Astrocyte (in vitro differentiated cells and primary cell): ENCODE measurements at regions not wholly inside any gene's neighbourhood (a gene's known extent, or its start where the extent isn't known, plus 50 kb on each side); places are given as distances from the start of the nearest gene placed in this dataset.

ENCODE experiments used
- DNase-seq: peaks from one replicate; pipeline ENCODE4 v3.0.0-alpha.2; 2010; ENCODE audit warnings: low read depth
- FAIRE-seq: peaks from 2 replicates; lab custom pipeline; 2011; peaks lifted over from hg19 to GRCh38; lab: Jason Lieb, UNC
- H2AFZ ChIP-seq: 2 replicates; pipeline ENCODE4 v1.6.0; 2012; ENCODE audit warnings: low read depth, low read length, inconsistent platforms
- H3K27ac ChIP-seq: 2 replicates; pipeline ENCODE4 v1.5.1; 2011; ENCODE audit warnings: low read depth, low read length, inconsistent platforms
- H3K27me3 ChIP-seq: 2 replicates; pipeline ENCODE4 v1.6.0; 2011; ENCODE audit warnings: low read length, inconsistent platforms; ENCODE audit not compliant: insufficient read depth
- H3K36me3 ChIP-seq: 2 replicates; pipeline ENCODE4 v1.5.1; 2011; ENCODE audit warnings: low read length, inconsistent platforms; ENCODE audit not compliant: insufficient read depth
- H3K4me1 ChIP-seq: 2 replicates; pipeline ENCODE4 v1.5.1; 2011; ENCODE audit warnings: low read length, inconsistent platforms; ENCODE audit not compliant: insufficient read depth
- H3K4me2 ChIP-seq: 2 replicates; pipeline ENCODE4 v1.6.0; 2012; ENCODE audit warnings: low read length, inconsistent platforms
- H3K4me3 ChIP-seq: 2 replicates; pipeline ENCODE4 v1.5.1; 2011; ENCODE audit warnings: low read depth, mild to moderate bottlenecking, low read length, inconsistent platforms; ENCODE audit not compliant: insufficient read depth
- H3K79me2 ChIP-seq: 2 replicates; pipeline ENCODE4 v1.6.0; 2012; ENCODE audit warnings: mild to moderate bottlenecking, low read length, inconsistent platforms; ENCODE audit not compliant: insufficient read depth
- H3K9ac ChIP-seq: 2 replicates; pipeline ENCODE4 v1.6.0; 2012; ENCODE audit warnings: mild to moderate bottlenecking, low read length, inconsistent platforms
- H3K9me3 ChIP-seq: 2 replicates; pipeline ENCODE4 v1.5.1; 2012; ENCODE audit warnings: low read depth, mild to moderate bottlenecking, low read length, inconsistent platforms; ENCODE audit not compliant: insufficient read depth
- H4K20me1 ChIP-seq: 2 replicates; pipeline ENCODE4 v1.6.0; 2012; ENCODE audit warnings: low read length, inconsistent platforms; ENCODE audit not compliant: insufficient read depth
- H3K27ac Mint-ChIP-seq: one replicate; pipeline ENCODE4 v1.8.0; 2021; ENCODE audit warnings: mild to moderate bottlenecking, mixed read lengths; ENCODE audit not compliant: unreplicated experiment
- H3K27me3 Mint-ChIP-seq: one replicate; pipeline ENCODE4 v1.8.0; 2021; ENCODE audit warnings: low read depth, mixed read lengths; ENCODE audit not compliant: unreplicated experiment
- H3K36me3 Mint-ChIP-seq: one replicate; pipeline ENCODE4 v1.8.0; 2021; ENCODE audit warnings: low read depth, mixed read lengths; ENCODE audit not compliant: unreplicated experiment
- H3K4me1 Mint-ChIP-seq: one replicate; pipeline ENCODE4 v1.8.0; 2021; ENCODE audit warnings: low read depth, mixed read lengths; ENCODE audit not compliant: unreplicated experiment
- H3K4me3 Mint-ChIP-seq: one replicate; pipeline ENCODE4 v1.8.0; 2021; ENCODE audit warnings: mild to moderate bottlenecking, moderate library complexity, mixed read lengths; ENCODE audit not compliant: unreplicated experiment
- H3K9me3 Mint-ChIP-seq: one replicate; pipeline ENCODE4 v1.8.0; 2021; ENCODE audit warnings: mild to moderate bottlenecking, mixed read lengths; ENCODE audit not compliant: unreplicated experiment
- CTCF ChIP-seq: IDR thresholded peaks from 2 replicates; pipeline ENCODE4 v1.5.1; 2011; ENCODE audit warnings: low read depth, mild to moderate bottlenecking, inconsistent platforms, low read length, moderate library complexity; ENCODE audit not compliant: insufficient read depth
- EZH2 ChIP-seq: IDR thresholded peaks from 2 replicates; pipeline ENCODE4 v1.6.1; 2012; ENCODE audit warnings: mild to moderate bottlenecking, low read length, inconsistent platforms; ENCODE audit not compliant: insufficient read depth

- Histone ChIP-seq H4K20me1 (no peaks in the 10 kb centered on the region), H3K36me3 (no peaks in the 10 kb centered on the region), H3K9ac (no peak overlapping the region), H2AFZ (no peak overlapping the region), H3K4me1 (peaks cover 5% of the 10 kb centered on the region), H3K79me2 (no peaks in the 10 kb centered on the region), H3K9me3 (no peaks in the 10 kb centered on the region), H3K27ac (no peak overlapping the region), H3K27me3 (no peaks in the 10 kb centered on the region), H3K4me2 (no peak overlapping the region), H3K4me3 (no peak overlapping the region)
- Mint-ChIP-seq H3K27me3 (no peaks in the 10 kb centered on the region), H3K4me3 (no peak overlapping the region), H3K4me1 (peaks cover 7% of the 10 kb centered on the region), H3K36me3 (no peaks in the 10 kb centered on the region), H3K27ac (no peak overlapping the region), H3K9me3 (no peaks in the 10 kb centered on the region)
- DNase-seq (no peak), FAIRE-seq (no peak)
- TF ChIP-seq EZH2: no peak
- TF ChIP-seq CTCF: no peak
These were observed 1080.7 kb upstream of the MAP3K7 start for GRCh38 chr6:91667596-91667995.

- H3K4me3 Mint-ChIP-seq: no peak overlapping the region
- no peak for DNase-seq
- H3K36me3 Mint-ChIP-seq: no peaks in the 10 kb centered on the region
- FAIRE-seq: no peak
- H3K27me3 ChIP-seq: no peaks in the 10 kb centered on the region
- H4K20me1 ChIP-seq: no peaks in the 10 kb centered on the region
- H2AFZ ChIP-seq: no peak overlapping the region
- H3K27me3 Mint-ChIP-seq: no peaks in the 10 kb centered on the region
- H3K9me3 ChIP-seq: no peaks in the 10 kb centered on the region
- H3K27ac ChIP-seq: no peak overlapping the region
- no peaks in the 10 kb centered on the region for H3K79me2 ChIP-seq
- no peak overlapping the region for H3K4me3 ChIP-seq
- H3K9ac ChIP-seq: no peak overlapping the region
- no peak overlapping the region for H3K4me2 ChIP-seq
- TF ChIP-seq CTCF: no peak
- no peak for TF ChIP-seq EZH2
- H3K4me1 ChIP-seq: peaks cover under 1% of the 10 kb centered on the region
- H3K9me3 Mint-ChIP-seq: no peaks in the 10 kb centered on the region
- H3K27ac Mint-ChIP-seq: no peak overlapping the region
- H3K36me3 ChIP-seq: no peaks in the 10 kb centered on the region
- peaks cover 4% of the 10 kb centered on the region for H3K4me1 Mint-ChIP-seq
These were observed 1077.6 kb upstream of the MAP3K7 start for GRCh38 chr6:91664327-91664959.

GRCh38 chr6:91660893-91661292 lies 1074.0 kb upstream of the MAP3K7 start:
- H3K4me3 ChIP-seq: no peak overlapping the region
- no peaks in the 10 kb centered on the region for H3K4me1 ChIP-seq
- H2AFZ ChIP-seq: no peak overlapping the region
- Mint-ChIP-seq H3K4me1 (peaks cover 2% of the 10 kb centered on the region), H3K36me3 (no peaks in the 10 kb centered on the region), H3K27me3 (no peaks in the 10 kb centered on the region), H3K9me3 (no peaks in the 10 kb centered on the region), H3K27ac (no peak overlapping the region), H3K4me3 (no peak overlapping the region)
- H3K79me2 ChIP-seq: no peaks in the 10 kb centered on the region
- no peak overlapping the region for H3K27ac ChIP-seq
- no peak for DNase-seq
- H3K27me3 ChIP-seq: no peaks in the 10 kb centered on the region
- H4K20me1 ChIP-seq: no peaks in the 10 kb centered on the region
- no peak overlapping the region for H3K4me2 ChIP-seq
- no peak for FAIRE-seq
- H3K9me3 ChIP-seq: no peaks in the 10 kb centered on the region
- no peak for TF ChIP-seq CTCF
- no peak for TF ChIP-seq EZH2
- H3K36me3 ChIP-seq: no peaks in the 10 kb centered on the region
- H3K9ac ChIP-seq: no peak overlapping the region
